ENCODE measurements at regions not wholly inside any gene's neighbourhood (a gene's known extent, or its start where the extent isn't known, plus 50 kb on each side); places are given as distances from the start of the nearest gene placed in this dataset.

- TF ChIP-seq CTCF (IDR thresholded peaks at IDR 0.05) (no peak), POLR2A (IDR thresholded peaks at IDR 0.05) (no peak)
These were observed 424.1 kb upstream of the DYNLRB2 start for GRCh38 chr16:80116711-80117110.
